HG03354 (cell line): ENCODE measurements at regions not wholly inside any gene's neighbourhood (a gene's known extent, or its start where the extent isn't known, plus 50 kb on each side); places are given as distances from the start of the nearest gene placed in this dataset.

Source experiments
- ATAC-seq: cut with Tn5 transposase; IDR thresholded peaks from one replicate; pipeline ENCODE4 v1.9.1; 2021; ENCODE audit warnings: mild to moderate bottlenecking; ENCODE audit not compliant: unreplicated experiment, poor library complexity, severe bottlenecking

GRCh38 chr1:229759586-229759985 is 133.5 kb downstream of the URB2 start:
- no peak for ATAC-seq

DNA sequence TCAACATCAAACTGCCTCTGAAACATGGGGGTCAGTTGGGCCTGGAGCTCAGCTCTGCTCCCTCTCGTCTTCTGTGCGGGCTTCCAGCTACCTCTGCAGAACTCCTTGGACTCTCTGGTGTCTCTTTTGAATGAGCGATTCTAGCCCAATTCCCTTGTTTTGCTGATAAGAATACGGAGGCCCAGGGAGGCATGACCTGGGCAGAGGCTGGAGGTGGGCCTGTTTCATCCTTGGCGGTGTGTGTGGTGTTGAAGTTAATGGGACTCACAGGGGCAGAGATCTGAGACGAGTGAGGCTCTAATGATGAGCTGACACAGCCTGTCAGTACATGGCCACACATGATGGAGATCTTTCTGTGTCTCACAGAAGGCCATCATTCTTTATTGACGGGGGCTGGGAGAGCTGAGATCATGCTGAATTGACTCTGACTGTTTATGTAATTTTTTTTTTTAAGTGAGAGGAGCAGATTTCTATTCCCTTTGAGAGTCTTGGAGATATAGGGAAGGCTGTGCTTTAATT is 134.5 kb downstream of the URB2 start:
- ATAC-seq = no peak

GRCh38 chr1:229762891-229763290 is 136.8 kb downstream of the URB2 start:
- no peak for ATAC-seq

DNA sequence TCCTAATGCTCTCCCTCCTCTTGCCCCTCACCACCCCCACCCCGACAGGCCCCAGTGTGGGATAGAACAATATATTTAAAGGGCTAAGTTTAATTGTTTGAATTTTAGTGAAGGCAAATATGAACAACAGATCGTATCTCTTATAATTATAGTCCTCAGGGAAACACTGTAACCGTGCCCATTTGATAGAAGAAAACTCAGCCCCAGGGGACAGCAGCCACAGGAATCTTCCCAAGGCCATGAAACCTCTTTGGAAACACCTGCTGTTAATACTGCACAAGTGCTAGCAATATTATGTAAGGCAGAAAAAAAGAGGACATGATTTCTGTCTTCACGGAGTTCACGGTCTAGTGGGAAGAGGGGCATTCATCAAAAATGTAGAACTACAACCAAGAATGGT is 142.2 kb downstream of the URB2 start:
- ATAC-seq = no peak

GRCh38 chr1:229769006-229769405 is 143.0 kb downstream of the URB2 start:
- no peak for ATAC-seq

GRCh38 chr1:229769809-229770208 is 143.8 kb downstream of the URB2 start:
- ATAC-seq = no peak

- ATAC-seq = no peak
Observed at GRCh38 chr1:229778794-229779193, 152.7 kb downstream of the URB2 start.

DNA sequence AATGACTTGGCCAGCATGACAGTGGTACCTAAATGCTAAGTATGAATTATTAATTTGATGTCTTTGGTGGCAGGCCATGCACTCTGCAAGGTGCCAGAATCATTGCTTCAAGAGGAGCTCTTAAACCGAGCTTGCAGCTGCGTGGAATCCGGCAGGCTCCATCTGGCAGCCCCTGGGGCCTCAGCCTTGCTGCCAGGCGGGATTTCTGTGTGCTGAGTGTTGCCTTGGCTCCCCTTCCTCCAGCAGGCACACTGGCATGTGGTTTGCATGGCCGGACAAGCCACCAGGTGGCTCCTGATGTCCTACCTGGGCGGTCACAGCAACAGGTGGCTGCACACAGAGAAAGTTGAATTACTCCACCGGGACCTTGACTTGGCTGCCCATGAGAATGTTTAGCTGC is 155.4 kb downstream of the URB2 start:
- ATAC-seq = no peak

GRCh38 chr1:229782469-229782868 is 156.4 kb downstream of the URB2 start:
- no peak for ATAC-seq

GRCh38 chr1:229784834-229785233 is 158.8 kb downstream of the URB2 start:
- no peak for ATAC-seq

DNA sequence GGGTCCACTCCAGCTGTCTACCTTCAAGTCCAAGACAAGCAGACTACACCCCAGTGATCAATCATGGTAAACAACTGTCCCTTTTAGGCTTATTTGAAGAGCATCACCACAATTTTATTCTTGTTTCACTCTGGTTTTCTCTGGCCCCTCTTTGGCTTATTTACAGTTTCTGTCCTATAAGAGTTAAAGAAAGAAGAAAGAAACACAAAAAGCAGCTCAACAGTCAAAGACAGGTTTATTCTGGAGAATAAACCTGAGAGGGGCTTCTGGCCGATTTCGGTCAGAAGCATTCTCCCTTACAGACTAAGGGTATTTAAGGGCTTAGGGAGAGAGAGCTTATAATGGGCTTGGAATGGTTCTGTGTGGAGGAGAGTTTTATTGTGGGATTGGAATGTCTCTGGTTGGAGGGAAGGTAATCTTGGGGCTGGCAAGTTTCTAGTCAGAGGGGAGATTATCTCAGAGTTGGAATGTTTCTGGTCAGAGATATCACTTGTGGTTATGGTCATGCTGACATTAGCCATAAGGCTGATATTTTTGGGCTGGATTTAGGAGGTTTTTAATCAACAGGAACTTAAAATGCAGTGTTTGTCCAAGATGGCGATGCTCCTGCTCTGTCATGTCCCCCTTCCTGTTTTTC is 161.0 kb downstream of the URB2 start:
- no peak for ATAC-seq

- ATAC-seq = no peak
Observed at GRCh38 chr1:229788004-229788403, 162.0 kb downstream of the URB2 start.

GRCh38 chr1:229792012-229792975 is 166.2 kb downstream of the URB2 start:
- no peak for ATAC-seq

- no peak for ATAC-seq
Observed at GRCh38 chr1:229793488-229793887, 167.4 kb downstream of the URB2 start.

DNA sequence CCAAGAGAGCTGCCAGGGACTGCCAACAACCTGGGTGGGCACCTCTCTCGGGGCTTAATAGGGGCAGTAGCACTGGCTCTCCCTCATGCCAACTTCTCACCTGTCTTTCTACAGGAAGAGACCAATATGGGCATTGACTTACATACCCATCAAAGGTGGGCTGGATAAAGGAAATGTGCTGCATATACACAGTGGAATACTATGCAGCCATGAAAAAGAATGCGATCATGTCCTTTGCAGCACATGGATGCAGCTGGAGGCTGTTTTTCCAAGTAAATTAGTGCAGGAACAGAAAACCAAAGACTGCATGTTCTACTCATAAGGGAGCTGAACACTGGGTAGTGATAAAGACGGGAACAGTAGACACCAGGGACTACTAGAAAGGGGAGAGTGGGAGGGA is 172.5 kb downstream of the URB2 start:
- ATAC-seq = no peak

- ATAC-seq = no peak
Observed at GRCh38 chr1:229803626-229804217, 177.7 kb downstream of the URB2 start.

DNA sequence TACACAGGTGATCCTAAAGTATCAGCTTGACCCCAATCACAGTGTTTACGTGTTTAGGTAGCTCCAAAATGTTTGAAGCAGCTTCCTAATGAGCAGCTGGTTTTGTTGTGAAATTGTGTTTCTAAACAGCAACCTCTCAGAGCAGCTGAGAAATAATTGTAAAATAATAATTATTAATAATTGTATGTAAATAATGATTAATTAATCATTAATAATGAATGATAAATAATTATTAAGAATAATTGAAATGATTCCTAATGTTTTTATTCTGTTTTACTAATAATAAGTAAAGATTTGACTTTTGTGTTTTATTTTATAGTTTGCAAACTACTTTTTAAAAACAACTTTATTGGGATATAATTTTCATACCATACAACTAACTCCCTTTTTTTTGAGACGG is 182.2 kb downstream of the URB2 start:
- ATAC-seq = no peak

- ATAC-seq = no peak
Observed at GRCh38 chr1:229810140-229810539, 184.1 kb downstream of the URB2 start.

- ATAC-seq = no peak
Observed at GRCh38 chr1:229810961-229811360, 184.9 kb downstream of the URB2 start.

GRCh38 chr1:229812148-229812547 is 186.1 kb downstream of the URB2 start:
- no peak for ATAC-seq

DNA sequence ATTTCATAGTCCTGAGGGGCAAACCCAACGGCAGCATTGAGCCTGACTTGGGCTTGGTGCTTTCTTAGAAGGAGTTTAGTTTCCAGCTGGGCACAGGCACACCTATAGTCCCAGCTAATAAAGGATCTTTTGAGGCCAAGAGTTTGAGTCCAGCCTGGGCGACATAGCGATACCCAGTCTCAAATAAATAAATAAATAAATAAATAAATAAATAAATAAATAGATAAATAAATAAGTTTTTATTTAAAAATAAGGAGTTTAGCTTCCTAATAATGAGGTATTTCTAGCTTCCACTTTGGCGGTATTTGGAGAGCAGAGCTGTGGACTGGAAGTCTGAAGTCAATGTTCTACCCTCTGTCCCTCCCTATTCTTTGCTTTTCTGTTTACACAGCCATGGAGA is 186.6 kb downstream of the URB2 start:
- no peak for ATAC-seq
